Endothelial cell of umbilical vein (primary cell): ENCODE measurements at regions not wholly inside any gene's neighbourhood (a gene's known extent, or its start where the extent isn't known, plus 50 kb on each side); places are given as distances from the start of the nearest gene placed in this dataset.

Experiments used
- BruUV-seq: library from RNA; stranded (reverse); fragments of 400-500 nt; replicated peaks from 2 replicates; lab custom pipeline; 2021; lab: Mats Ljungman, UMichigan
- CTCF ChIA-PET: fragments of 300-600, 350-600 bp; sonication (Branson Sonifier 250); formaldehyde crosslinking; loops from one replicate; lab custom pipeline; 2021; ENCODE audit warnings: antibody characterized with exemption, inconsistent platforms; lab: Charles Lee
- POLR2A ChIA-PET: fragments of 300-600, 350-600 bp; sonication (Branson Sonifier 250); formaldehyde crosslinking; loops from one replicate; lab custom pipeline; 2021; ENCODE audit warnings: antibody characterized with exemption, inconsistent platforms; lab: Charles Lee
- DNase-seq: peaks from one replicate; pipeline ENCODE4 v3.0.0-alpha.2; 2011; ENCODE audit warnings: low read depth, low spot score
- FAIRE-seq: peaks from 2 replicates; lab custom pipeline; 2011; peaks lifted over from hg19 to GRCh38; lab: Jason Lieb, UNC
- H2AFZ ChIP-seq: 2 replicates; pipeline ENCODE4 v1.6.0; 2012; ENCODE audit warnings: low read depth, low read length, control low read depth, inconsistent platforms
- H3K27ac ChIP-seq: 2 replicates; pipeline ENCODE4 v1.5.1; 2011; ENCODE audit warnings: low read depth, mild to moderate bottlenecking, control low read depth, low read length, moderate library complexity; ENCODE audit not compliant: insufficient read depth
- H3K27me3 ChIP-seq, 2 experiments: 2 replicates each; pipeline versions ENCODE4 v1.6.0 to v1.6.1; 2011; ENCODE audit warnings: low read length in 2 of 2, mixed read lengths in 1 of 2; ENCODE audit not compliant: control insufficient read depth in 2 of 2, insufficient read depth in 2 of 2
- H3K36me3 ChIP-seq, 2 experiments: 2 replicates in 1 of 2; 3 replicates in 1 of 2; pipeline ENCODE4 v1.5.1; 2011; ENCODE audit warnings: low read length in 2 of 2, mild to moderate bottlenecking in 1 of 2, moderate library complexity in 1 of 2; ENCODE audit not compliant: control insufficient read depth in 2 of 2, insufficient read depth in 2 of 2; ENCODE audit errors: extremely low read depth in 1 of 2
- H3K4me1 ChIP-seq: 3 replicates; pipeline ENCODE4 v1.5.1; 2011; ENCODE audit warnings: mild to moderate bottlenecking, low read length; ENCODE audit not compliant: control insufficient read depth, insufficient read depth; ENCODE audit errors: extremely low read depth
- H3K4me2 ChIP-seq: 2 replicates; pipeline ENCODE4 v1.6.1; 2011; ENCODE audit warnings: low read length, control low read depth, mixed read lengths; ENCODE audit not compliant: insufficient read depth
- H3K4me3 ChIP-seq, 3 experiments: fragments of 200-600 bp in 1 of 3; sonication (generic), shearing (Covaris generic) in 1 of 3; replicated peaks in 1 of 3; 2 replicates each; pipeline ENCODE4 v1.5.1; 2011 to 2016; ENCODE audit warnings: control low read depth in 3 of 3, low read length in 3 of 3, mild to moderate bottlenecking in 2 of 3, inconsistent platforms in 1 of 3, low read depth in 1 of 3, moderate library complexity in 1 of 3; ENCODE audit not compliant: insufficient read depth in 1 of 3
- H3K79me2 ChIP-seq: 2 replicates; pipeline ENCODE4 v1.6.0; 2012; ENCODE audit warnings: low read length, inconsistent platforms; ENCODE audit not compliant: control insufficient read depth, insufficient read depth
- H3K9ac ChIP-seq: replicated peaks from 2 replicates; pipeline ENCODE3; 2011; ENCODE audit warnings: low read length, control low read depth; ENCODE audit not compliant: insufficient read depth; ENCODE audit errors: extremely low read depth
- H3K9me1 ChIP-seq: replicated peaks from 3 replicates; pipeline ENCODE4 v1.6.0; 2011; ENCODE audit warnings: mild to moderate bottlenecking, low read length; ENCODE audit not compliant: control insufficient read depth, insufficient read depth; ENCODE audit errors: extremely low read depth
- H3K9me3 ChIP-seq: replicated peaks from 2 replicates; pipeline ENCODE4 v1.5.1; 2012; ENCODE audit warnings: low read length, inconsistent platforms; ENCODE audit not compliant: control insufficient read depth, insufficient read depth
- H4K20me1 ChIP-seq: replicated peaks from 2 replicates; pipeline ENCODE3; 2011; ENCODE audit warnings: mild to moderate bottlenecking, low read length; ENCODE audit not compliant: control insufficient read depth, insufficient read depth; ENCODE audit errors: extremely low read depth
- CTCF ChIP-seq, 2 donors: IDR thresholded peaks; 1 replicate in 1 of 2; 2 replicates in 1 of 2; pipeline ENCODE4 v1.5.1; 2011; ENCODE audit warnings: low read length in 2 of 2, mild to moderate bottlenecking in 2 of 2, moderate library complexity in 2 of 2, control low read depth in 1 of 2, inconsistent platforms in 1 of 2, low read depth in 1 of 2; ENCODE audit not compliant: insufficient read depth in 1 of 2; ENCODE audit errors: extremely low read depth in 1 of 2
- EZH2 ChIP-seq: IDR thresholded peaks from 2 replicates; pipeline ENCODE4 v1.6.1; 2012; ENCODE audit warnings: borderline replicate concordance, low read depth, mild to moderate bottlenecking, moderate library complexity, low read length, inconsistent platforms; ENCODE audit not compliant: severe bottlenecking
- FOS ChIP-seq: IDR thresholded peaks from 2 replicates; pipeline ENCODE4 v1.6.1; 2011; ENCODE audit warnings: mild to moderate bottlenecking, low read length, moderate library complexity, borderline replicate concordance; ENCODE audit not compliant: insufficient read depth
- GATA2 ChIP-seq: IDR thresholded peaks from 2 replicates; pipeline ENCODE4 v1.7.0; 2011; ENCODE audit warnings: low read depth, mild to moderate bottlenecking, moderate library complexity, mixed read lengths, low read length; ENCODE audit not compliant: insufficient read length, insufficient read depth
- JUN ChIP-seq: IDR thresholded peaks from 2 replicates; pipeline ENCODE4 v1.6.1; 2011; ENCODE audit warnings: borderline replicate concordance, low read depth; ENCODE audit not compliant: insufficient read length, insufficient read depth
- MYC ChIP-seq: IDR thresholded peaks from one replicate; pipeline ENCODE4 v1.6.1; 2011; ENCODE audit warnings: mild to moderate bottlenecking, low read depth, low read length
- POLR2A ChIP-seq: IDR thresholded peaks from 2 replicates; pipeline ENCODE4 v1.6.1; 2012; ENCODE audit warnings: low read depth, mild to moderate bottlenecking, control low read depth, low read length
- POLR2AphosphoS5 ChIP-seq: IDR thresholded peaks from 2 replicates; pipeline ENCODE4 v1.6.1; 2012; ENCODE audit warnings: low read depth, mild to moderate bottlenecking, control low read depth, low read length, moderate library complexity; ENCODE audit not compliant: insufficient read depth
- dilution Hi-C: fragments of 300-500 bp; cut with MboI; formaldehyde crosslinking; loops from one replicate; pipeline ENCODE4 v1.15.0; 2019; ENCODE audit warnings: low sequenced_read_pairs; ENCODE audit not compliant: extremely low pct_ligation_motif_present
- intact Hi-C: fragments of 100-400 bp; cut with micrococcal nuclease; formaldehyde crosslinking; loops from one replicate; pipeline ENCODE4 v1.10.0; 2022
- TF ChIP-seq, protein P1 (sequence below): IDR thresholded peaks from 2 replicates; pipeline ENCODE4 v1.6.1; 2011; ENCODE audit not compliant: insufficient read depth, insufficient read length

- Histone ChIP-seq H3K9ac (no peak overlapping the region), H3K79me2 (no peaks in the 10 kb centered on the region), H3K4me2 (no peak overlapping the region), H3K4me3 (no peak overlapping the region), H3K9me1 (no peaks in the 10 kb centered on the region), H3K36me3 (no peaks in the 10 kb centered on the region), H3K9me3 (peaks cover 1% of the 10 kb centered on the region), H3K4me1 (no peaks in the 10 kb centered on the region), H3K27me3 (no peaks in the 10 kb centered on the region), H4K20me1 (no peaks in the 10 kb centered on the region), H2AFZ (no peak overlapping the region), H3K27ac (no peak overlapping the region)
- no peak for FAIRE-seq
- no peak for DNase-seq
- no TSS peak for BruUV-seq
- dilution Hi-C loops, result no loop called here
- no peak for TF ChIP-seq CTCF (IDR thresholded peaks at IDR 0.05; ENCODE audit: extremely low read depth in 1 of 2, insufficient read depth in 1 of 2, low read depth in 1 of 2, low read length in 2 of 2)
- TF ChIP-seq JUN, result no peak
- no peak for TF ChIP-seq FOS
- TF ChIP-seq MYC, result no peak
- no peak for TF ChIP-seq EZH2
- no peak for TF ChIP-seq POLR2AphosphoS5
- TF ChIP-seq, protein P1, sequence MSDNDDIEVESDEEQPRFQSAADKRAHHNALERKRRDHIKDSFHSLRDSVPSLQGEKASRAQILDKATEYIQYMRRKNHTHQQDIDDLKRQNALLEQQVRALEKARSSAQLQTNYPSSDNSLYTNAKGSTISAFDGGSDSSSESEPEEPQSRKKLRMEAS, result no peak
- TF ChIP-seq GATA2, result no peak
- TF ChIP-seq POLR2A, result no peak
- CTCF ChIA-PET, result no interaction called here
- intact Hi-C loops, result no loop called here
- POLR2A ChIA-PET, result no interaction called here
These were observed 471.7 kb downstream of the CBLN4 start for GRCh38 chr20:55533632-55534031.
